MM.1S (cell line): ENCODE measurements at regions not wholly inside any gene's neighbourhood (a gene's known extent, or its start where the extent isn't known, plus 50 kb on each side); places are given as distances from the start of the nearest gene placed in this dataset.

Source experiments
- DNase-seq: peaks from one replicate; pipeline ENCODE4 v3.0.0-alpha.2; 2015
- H2AFZ ChIP-seq: fragments of 300-600 bp; sonication (generic); 2 replicates; pipeline ENCODE4 v1.6.0; 2016; ENCODE audit warnings: antibody characterized with exemption, low read length
- H3F3A ChIP-seq: fragments of 300-600 bp; sonication (generic); 2 replicates; pipeline ENCODE4 v1.6.1; 2016; ENCODE audit warnings: mild to moderate bottlenecking, antibody characterized with exemption, low read length, moderate library complexity, mixed read lengths; ENCODE audit not compliant: insufficient read depth
- H3K27ac ChIP-seq: fragments of 300-600 bp; sonication (generic); 2 replicates; pipeline ENCODE4 v1.5.1; 2016; ENCODE audit warnings: mild to moderate bottlenecking, low read length
- H3K27me3 ChIP-seq: fragments of 300-600 bp; sonication (generic); replicated peaks from 2 replicates; pipeline ENCODE4 v1.6.0; 2016; ENCODE audit warnings: low read length; ENCODE audit not compliant: insufficient read depth
- H3K36me3 ChIP-seq: fragments of 300-600 bp; sonication (generic); replicated peaks from 2 replicates; pipeline ENCODE4 v1.6.1; 2016; ENCODE audit warnings: mild to moderate bottlenecking, low read length, mixed read lengths; ENCODE audit not compliant: insufficient read depth
- H3K4me1 ChIP-seq: fragments of 300-600 bp; sonication (generic); 2 replicates; pipeline ENCODE4 v1.6.1; 2016; ENCODE audit warnings: low read length, mixed read lengths
- H3K4me2 ChIP-seq: fragments of 300-600 bp; sonication (generic); 2 replicates; pipeline ENCODE4 v1.6.0; 2016; ENCODE audit warnings: low read depth, low read length
- H3K4me3 ChIP-seq: fragments of 300-600 bp; sonication (generic); 2 replicates; pipeline ENCODE4 v1.5.1; 2016; ENCODE audit warnings: low read length, mixed read lengths
- H3K79me2 ChIP-seq: fragments of 300-600 bp; sonication (generic); 2 replicates; pipeline ENCODE4 v1.6.1; 2016; ENCODE audit warnings: mixed run types, low read length, mixed read lengths
- H3K9ac ChIP-seq: fragments of 300-600 bp; sonication (generic); 2 replicates; pipeline ENCODE4 v1.6.1; 2016; ENCODE audit warnings: low read length, mixed read lengths
- H3K9me2 ChIP-seq: fragments of 300-600 bp; sonication (generic); replicated peaks from 2 replicates; pipeline ENCODE4 v1.6.1; 2016; ENCODE audit warnings: mild to moderate bottlenecking, low read length, mixed read lengths; ENCODE audit not compliant: insufficient read depth
- H3K9me3 ChIP-seq: fragments of 300-600 bp; sonication (generic); replicated peaks from 2 replicates; pipeline ENCODE4 v1.6.1; 2016; ENCODE audit warnings: mild to moderate bottlenecking, low read length, mixed read lengths; ENCODE audit not compliant: insufficient read depth
- H4K20me1 ChIP-seq: fragments of 300-600 bp; sonication (generic); 2 replicates; pipeline ENCODE4 v1.6.1; 2016; ENCODE audit warnings: mild to moderate bottlenecking, low read length, moderate library complexity, mixed read lengths; ENCODE audit not compliant: insufficient read depth
- EZH2 ChIP-seq: fragments of 300-600 bp; sonication (generic); optimal IDR thresholded peaks from 2 replicates; pipeline ENCODE3; 2017; ENCODE audit warnings: low read depth, mild to moderate bottlenecking, antibody characterized with exemption, low read length, mixed read lengths
- EZH2phosphoT487 ChIP-seq: fragments of 300-600 bp; sonication (generic); IDR thresholded peaks from 2 replicates; pipeline ENCODE4 v1.6.1; 2018; ENCODE audit warnings: antibody characterized with exemption, low read length
- TF ChIP-seq, protein P1 (sequence below): fragments of 300-600 bp; sonication (generic); IDR thresholded peaks from 2 replicates; pipeline ENCODE4 v1.5.1; 2016; ENCODE audit warnings: antibody characterized with exemption, low read length, mixed read lengths

DNA sequence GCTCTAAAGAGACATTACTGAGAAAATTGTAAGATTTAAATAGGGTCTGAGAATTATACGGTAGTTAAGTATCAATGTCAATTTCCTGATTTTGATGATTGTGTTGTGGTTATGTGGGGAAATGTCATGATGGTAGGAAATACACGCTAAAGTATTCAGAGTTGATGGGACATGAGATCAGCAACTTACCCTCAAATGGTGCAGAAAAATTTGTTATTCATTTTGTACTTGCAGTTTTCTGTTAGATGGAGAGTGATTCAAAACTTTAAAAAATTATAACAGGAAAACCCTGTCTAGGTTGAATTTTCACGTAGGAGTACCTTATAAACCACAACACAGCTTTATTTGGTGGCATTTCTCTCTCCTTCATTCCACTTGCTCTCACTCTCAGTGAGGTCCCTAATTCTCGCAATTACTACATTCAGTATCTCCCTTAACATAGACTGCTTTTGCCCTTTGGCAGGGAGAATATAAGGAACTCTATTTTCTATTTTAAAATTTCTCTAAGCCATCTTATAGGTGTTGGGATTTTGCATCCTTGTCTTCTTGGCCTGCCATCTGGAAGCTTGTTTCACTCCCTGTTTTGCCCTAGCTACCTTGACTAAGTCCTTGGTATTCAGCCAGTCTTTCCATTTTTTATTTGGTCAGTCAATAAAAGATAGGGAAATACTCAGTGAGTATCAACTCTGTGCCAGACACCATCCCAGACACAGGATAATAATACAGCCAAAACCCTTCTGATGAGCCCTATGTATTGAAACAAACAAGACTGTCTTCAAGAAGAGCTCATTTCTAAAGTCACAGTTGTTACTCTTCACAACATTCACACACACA lies 550.6 kb upstream of the ACVR2A start:
- no peak overlapping the region for H3K4me3 ChIP-seq
- no peaks in the 10 kb centered on the region for H3K36me3 ChIP-seq
- H4K20me1 ChIP-seq: no peaks in the 10 kb centered on the region
- H2AFZ ChIP-seq: no peak overlapping the region
- H3K79me2 ChIP-seq: no peaks in the 10 kb centered on the region
- no peaks in the 10 kb centered on the region for H3K9me2 ChIP-seq
- peaks cover 58% of the 10 kb centered on the region for H3K4me1 ChIP-seq
- no peak for DNase-seq
- H3K27me3 ChIP-seq: no peaks in the 10 kb centered on the region
- H3K27ac ChIP-seq: no peak overlapping the region
- H3K9ac ChIP-seq: no peak overlapping the region
- TF ChIP-seq EZH2phosphoT487: no peak
- no peak for TF ChIP-seq EZH2
- TF ChIP-seq, protein P1, sequence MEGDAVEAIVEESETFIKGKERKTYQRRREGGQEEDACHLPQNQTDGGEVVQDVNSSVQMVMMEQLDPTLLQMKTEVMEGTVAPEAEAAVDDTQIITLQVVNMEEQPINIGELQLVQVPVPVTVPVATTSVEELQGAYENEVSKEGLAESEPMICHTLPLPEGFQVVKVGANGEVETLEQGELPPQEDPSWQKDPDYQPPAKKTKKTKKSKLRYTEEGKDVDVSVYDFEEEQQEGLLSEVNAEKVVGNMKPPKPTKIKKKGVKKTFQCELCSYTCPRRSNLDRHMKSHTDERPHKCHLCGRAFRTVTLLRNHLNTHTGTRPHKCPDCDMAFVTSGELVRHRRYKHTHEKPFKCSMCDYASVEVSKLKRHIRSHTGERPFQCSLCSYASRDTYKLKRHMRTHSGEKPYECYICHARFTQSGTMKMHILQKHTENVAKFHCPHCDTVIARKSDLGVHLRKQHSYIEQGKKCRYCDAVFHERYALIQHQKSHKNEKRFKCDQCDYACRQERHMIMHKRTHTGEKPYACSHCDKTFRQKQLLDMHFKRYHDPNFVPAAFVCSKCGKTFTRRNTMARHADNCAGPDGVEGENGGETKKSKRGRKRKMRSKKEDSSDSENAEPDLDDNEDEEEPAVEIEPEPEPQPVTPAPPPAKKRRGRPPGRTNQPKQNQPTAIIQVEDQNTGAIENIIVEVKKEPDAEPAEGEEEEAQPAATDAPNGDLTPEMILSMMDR: no peak
- H3F3A ChIP-seq: peaks cover 46% of the 10 kb centered on the region
- H3K4me2 ChIP-seq: no peak overlapping the region
- no peaks in the 10 kb centered on the region for H3K9me3 ChIP-seq

DNA sequence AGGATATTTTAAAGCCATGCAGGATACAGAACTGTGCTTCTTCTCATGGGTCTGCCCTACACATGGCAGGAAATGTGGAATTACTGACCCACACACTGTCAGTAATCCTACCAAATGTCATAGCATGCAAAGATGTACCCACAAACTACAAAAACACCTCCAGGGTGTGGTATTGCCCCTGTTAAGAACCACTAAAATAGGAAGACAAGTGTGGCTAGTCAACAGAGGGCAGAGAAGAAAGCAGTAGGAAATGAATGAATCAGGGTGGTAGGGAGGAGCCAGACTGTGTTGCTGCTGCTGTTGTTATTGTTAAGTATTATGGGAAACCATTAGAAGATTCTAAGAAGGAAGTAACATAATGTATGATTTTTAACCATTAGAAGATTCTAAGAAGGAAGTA lies 556.7 kb upstream of the ACVR2A start:
- Histone ChIP-seq H3K27me3 (no peaks in the 10 kb centered on the region), H3K4me1 (peaks cover 36% of the 10 kb centered on the region), H4K20me1 (no peaks in the 10 kb centered on the region), H3K9me3 (no peaks in the 10 kb centered on the region), H3K27ac (peak overlapping the region; percentile 96), H3K9me2 (no peaks in the 10 kb centered on the region), H3K79me2 (no peaks in the 10 kb centered on the region), H3K4me3 (no peak overlapping the region), H3K4me2 (peak overlapping the region; percentile 84), H3K9ac (peak overlapping the region; percentile 47; the same call in 1 of the 2 replicates), H2AFZ (peak overlapping the region; percentile 13), H3K36me3 (no peaks in the 10 kb centered on the region), H3F3A (peaks cover 31% of the 10 kb centered on the region)
- TF ChIP-seq, protein P1: peak; percentile 30; the same call in 1 of the 2 replicates
- no peak for TF ChIP-seq EZH2
- peak; percentile 72 for DNase-seq

DNA sequence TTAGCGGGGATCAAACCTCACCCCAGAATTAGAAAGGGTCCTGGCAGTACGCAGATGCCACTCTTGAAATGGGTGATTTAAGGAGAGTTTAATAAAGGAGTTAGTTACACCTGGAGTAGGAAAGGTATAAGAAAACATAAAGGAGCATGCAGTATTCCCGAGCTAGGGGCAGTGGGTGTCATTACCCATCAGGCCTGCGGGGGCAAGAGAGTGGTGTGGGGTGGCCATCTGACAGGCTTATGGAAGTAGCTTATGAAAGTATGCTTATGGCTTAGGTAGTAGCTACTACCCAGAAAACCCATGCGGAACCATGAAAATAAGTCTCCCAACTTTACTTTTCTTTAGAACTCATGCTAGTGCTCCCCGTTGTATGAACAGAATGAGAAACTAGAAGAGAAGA lies 568.9 kb upstream of the ACVR2A start:
- DNase-seq: no peak
- no peaks in the 10 kb centered on the region for H4K20me1 ChIP-seq
- no peak overlapping the region for H2AFZ ChIP-seq
- H3K4me1 ChIP-seq: no peaks in the 10 kb centered on the region
- H3K9ac ChIP-seq: no peak overlapping the region
- TF ChIP-seq EZH2: no peak
- no peak for TF ChIP-seq EZH2phosphoT487
- TF ChIP-seq, protein P1: peak; percentile 31
- H3K27me3 ChIP-seq: no peaks in the 10 kb centered on the region
- no peaks in the 10 kb centered on the region for H3K9me2 ChIP-seq
- H3F3A ChIP-seq: no peaks in the 10 kb centered on the region
- no peak overlapping the region for H3K4me2 ChIP-seq
- H3K9me3 ChIP-seq: no peaks in the 10 kb centered on the region
- H3K27ac ChIP-seq: no peak overlapping the region
- H3K36me3 ChIP-seq: no peaks in the 10 kb centered on the region
- no peaks in the 10 kb centered on the region for H3K79me2 ChIP-seq
- H3K4me3 ChIP-seq: no peak overlapping the region
